Activated naive CD4-positive, alpha-beta T cell treated with anti-CD3 and anti-CD28 coated beads for 36 hours (primary cell): ENCODE measurements at regions not wholly inside any gene's neighbourhood (a gene's known extent, or its start where the extent isn't known, plus 50 kb on each side); places are given as distances from the start of the nearest gene placed in this dataset.

Source experiments
- CTCF ChIA-PET: fragments of 350-600 bp; sonication (Branson Sonifier 250); formaldehyde crosslinking; loops from one replicate; lab custom pipeline; 2021; ENCODE audit warnings: antibody characterized with exemption; lab: Charles Lee
- DNase-seq: peaks from one replicate; pipeline ENCODE4 v3.0.0-alpha.2; 2020
- H3K27ac Mint-ChIP-seq: one replicate; pipeline ENCODE4 v1.8.0; 2021; ENCODE audit warnings: mild to moderate bottlenecking, mixed read lengths
- H3K27me3 Mint-ChIP-seq: one replicate; pipeline ENCODE4 v1.8.0; 2021; ENCODE audit warnings: low read depth, mixed read lengths
- H3K36me3 Mint-ChIP-seq: one replicate; pipeline ENCODE4 v1.8.0; 2021; ENCODE audit warnings: low read depth, mixed read lengths
- H3K4me1 Mint-ChIP-seq: one replicate; pipeline ENCODE4 v1.8.0; 2021; ENCODE audit warnings: low read depth, mixed read lengths
- H3K4me3 Mint-ChIP-seq: one replicate; pipeline ENCODE4 v1.8.0; 2021; ENCODE audit warnings: mild to moderate bottlenecking, moderate library complexity, mixed read lengths
- H3K9me3 Mint-ChIP-seq: one replicate; pipeline ENCODE4 v1.8.0; 2021; ENCODE audit warnings: mixed read lengths
- intact Hi-C: fragments of 100-400 bp; cut with micrococcal nuclease; formaldehyde crosslinking; loops from one replicate; pipeline ENCODE4 v1.15.1; 2023

GRCh38 chr2:107148055-107148454, 262.1 kb upstream of the ST6GAL2 start:
- H3K4me1 Mint-ChIP-seq: no peaks in the 10 kb centered on the region
- H3K4me3 Mint-ChIP-seq: no peak overlapping the region
- no peak overlapping the region for H3K27ac Mint-ChIP-seq
- H3K27me3 Mint-ChIP-seq: no peaks in the 10 kb centered on the region
- CTCF ChIA-PET: no interaction called here
- peaks cover 2% of the 10 kb centered on the region for H3K9me3 Mint-ChIP-seq
- H3K36me3 Mint-ChIP-seq: no peaks in the 10 kb centered on the region
- DNase-seq: no peak
- intact Hi-C loops: no loop called here

GRCh38 chr2:107148496-107148895, 262.5 kb upstream of the ST6GAL2 start:
- Mint-ChIP-seq H3K36me3 (no peaks in the 10 kb centered on the region), H3K27me3 (no peaks in the 10 kb centered on the region), H3K4me1 (no peaks in the 10 kb centered on the region), H3K27ac (no peak overlapping the region), H3K9me3 (peaks cover 1% of the 10 kb centered on the region), H3K4me3 (no peak overlapping the region)
- no peak for DNase-seq
- CTCF ChIA-PET: no interaction called here
- intact Hi-C loops: no loop called here

GRCh38 chr2:107160640-107161239, 274.8 kb upstream of the ST6GAL2 start:
- Mint-ChIP-seq H3K4me1 (no peaks in the 10 kb centered on the region), H3K27ac (no peak overlapping the region), H3K9me3 (no peaks in the 10 kb centered on the region), H3K36me3 (no peaks in the 10 kb centered on the region), H3K27me3 (no peaks in the 10 kb centered on the region), H3K4me3 (no peak overlapping the region)
- intact Hi-C loops: no loop called here
- no peak for DNase-seq
- CTCF ChIA-PET: no interaction called here

- Mint-ChIP-seq H3K9me3 (no peaks in the 10 kb centered on the region), H3K27ac (no peak overlapping the region), H3K4me1 (no peaks in the 10 kb centered on the region), H3K27me3 (no peaks in the 10 kb centered on the region), H3K36me3 (no peaks in the 10 kb centered on the region), H3K4me3 (no peak overlapping the region)
- DNase-seq: no peak
- intact Hi-C loops: no loop called here
- CTCF ChIA-PET: no interaction called here
Observed at GRCh38 chr2:107168141-107168540, 282.2 kb upstream of the ST6GAL2 start.

- Mint-ChIP-seq H3K36me3 (no peaks in the 10 kb centered on the region), H3K9me3 (no peaks in the 10 kb centered on the region), H3K4me3 (no peak overlapping the region), H3K4me1 (no peaks in the 10 kb centered on the region), H3K27ac (no peak overlapping the region), H3K27me3 (no peaks in the 10 kb centered on the region)
- DNase-seq: no peak
- CTCF ChIA-PET: no interaction called here
- intact Hi-C loops: no loop called here
Observed at GRCh38 chr2:107174171-107174570, 288.2 kb upstream of the ST6GAL2 start.

GRCh38 chr2:107182981-107183380, 297.0 kb upstream of the ST6GAL2 start:
- Mint-ChIP-seq H3K9me3 (no peaks in the 10 kb centered on the region), H3K36me3 (no peaks in the 10 kb centered on the region), H3K4me1 (no peaks in the 10 kb centered on the region), H3K27me3 (no peaks in the 10 kb centered on the region), H3K4me3 (no peak overlapping the region), H3K27ac (no peak overlapping the region)
- CTCF ChIA-PET: no interaction called here
- no peak for DNase-seq
- intact Hi-C loops: no loop called here

GRCh38 chr2:107187870-107188269, 301.9 kb upstream of the ST6GAL2 start:
- Mint-ChIP-seq H3K36me3 (no peaks in the 10 kb centered on the region), H3K4me1 (no peaks in the 10 kb centered on the region), H3K27me3 (no peaks in the 10 kb centered on the region), H3K4me3 (no peak overlapping the region), H3K9me3 (no peaks in the 10 kb centered on the region), H3K27ac (no peak overlapping the region)
- CTCF ChIA-PET: no interaction called here
- DNase-seq: no peak
- intact Hi-C loops: no loop called here

GRCh38 chr2:107195631-107196030, 309.7 kb upstream of the ST6GAL2 start:
- no peaks in the 10 kb centered on the region for H3K36me3 Mint-ChIP-seq
- no peaks in the 10 kb centered on the region for H3K4me1 Mint-ChIP-seq
- CTCF ChIA-PET: no interaction called here
- H3K4me3 Mint-ChIP-seq: no peak overlapping the region
- peaks cover 2% of the 10 kb centered on the region for H3K27me3 Mint-ChIP-seq
- intact Hi-C loops: no loop called here
- H3K9me3 Mint-ChIP-seq: no peaks in the 10 kb centered on the region
- DNase-seq: no peak
- H3K27ac Mint-ChIP-seq: no peak overlapping the region

GRCh38 chr2:107197594-107198294, 311.8 kb upstream of the ST6GAL2 start:
- Mint-ChIP-seq H3K36me3 (no peaks in the 10 kb centered on the region), H3K27me3 (peaks cover 2% of the 10 kb centered on the region), H3K4me1 (no peaks in the 10 kb centered on the region), H3K4me3 (no peak overlapping the region), H3K9me3 (peaks cover 1% of the 10 kb centered on the region), H3K27ac (no peak overlapping the region)
- intact Hi-C loops: no loop called here
- CTCF ChIA-PET: no interaction called here
- no peak for DNase-seq

- Mint-ChIP-seq H3K36me3 (no peaks in the 10 kb centered on the region), H3K27ac (no peak overlapping the region), H3K4me3 (no peak overlapping the region), H3K9me3 (peaks cover 1% of the 10 kb centered on the region), H3K4me1 (no peaks in the 10 kb centered on the region), H3K27me3 (peaks cover 2% of the 10 kb centered on the region)
- DNase-seq: no peak
- intact Hi-C loops: no loop called here
- CTCF ChIA-PET: no interaction called here
Observed at GRCh38 chr2:107202962-107203591, 317.1 kb upstream of the ST6GAL2 start.

GRCh38 chr2:107215401-107216350, 329.7 kb upstream of the ST6GAL2 start:
- Mint-ChIP-seq H3K27me3 (no peaks in the 10 kb centered on the region), H3K27ac (no peak overlapping the region)

GRCh38 chr2:107218208-107218607, 332.2 kb upstream of the ST6GAL2 start:
- H3K4me1 Mint-ChIP-seq: no peaks in the 10 kb centered on the region
- intact Hi-C loops: no loop called here
- H3K27me3 Mint-ChIP-seq: no peaks in the 10 kb centered on the region
- no peak overlapping the region for H3K27ac Mint-ChIP-seq
- H3K36me3 Mint-ChIP-seq: no peaks in the 10 kb centered on the region
- no peak overlapping the region for H3K4me3 Mint-ChIP-seq
- peaks cover 2% of the 10 kb centered on the region for H3K9me3 Mint-ChIP-seq
- no peak for DNase-seq
- CTCF ChIA-PET: no interaction called here

More at GRCh38 chr2:107215401-107216350, 329.7 kb upstream of the ST6GAL2 start:
- intact Hi-C loops: no loop called here
- no peak overlapping the region for H3K4me3 Mint-ChIP-seq
- no peaks in the 10 kb centered on the region for H3K9me3 Mint-ChIP-seq
- H3K4me1 Mint-ChIP-seq: no peaks in the 10 kb centered on the region
- H3K36me3 Mint-ChIP-seq: no peaks in the 10 kb centered on the region
- CTCF ChIA-PET: no interaction called here
- no peak for DNase-seq
